GM12891 (cell line): ENCODE measurements at regions not wholly inside any gene's neighbourhood (a gene's known extent, or its start where the extent isn't known, plus 50 kb on each side); places are given as distances from the start of the nearest gene placed in this dataset.

Experiments used
- DNase-seq: peaks from one replicate; pipeline ENCODE4 v3.0.0; 2011; ENCODE audit warnings: low spot score; ENCODE audit not compliant: insufficient read length
- FAIRE-seq: peaks from 2 replicates; lab custom pipeline; 2011; peaks lifted over from hg19 to GRCh38; lab: Jason Lieb, UNC
- PAX5 ChIP-seq: IDR thresholded peaks from 2 replicates; pipeline ENCODE4 v1.6.1; 2011; ENCODE audit warnings: low read length, moderate library complexity, mild to moderate bottlenecking; ENCODE audit not compliant: insufficient read depth, severe bottlenecking
- POLR2A ChIP-seq: IDR thresholded peaks from 2 replicates; pipeline ENCODE4 v1.6.1; 2011; ENCODE audit warnings: low read depth, low read length, control low read depth
- POLR2AphosphoS5 ChIP-seq: IDR thresholded peaks from 2 replicates; pipeline ENCODE4 v1.6.1; 2011; ENCODE audit warnings: low read depth, low read length, control low read depth
- POU2F2 ChIP-seq: IDR thresholded peaks from 2 replicates; pipeline ENCODE4 v1.6.1; 2011; ENCODE audit warnings: low read depth, mild to moderate bottlenecking, control low read depth, low read length, moderate library complexity
- SPI1 ChIP-seq: IDR thresholded peaks from 2 replicates; pipeline ENCODE4 v1.6.1; 2011; ENCODE audit warnings: low read depth, low read length, control low read depth
- TAF1 ChIP-seq: IDR thresholded peaks from 2 replicates; pipeline ENCODE4 v1.6.1; 2011; ENCODE audit warnings: low read depth, low read length, control low read depth

- TF ChIP-seq SPI1 (no peak), POLR2AphosphoS5 (no peak), POLR2A (no peak), PAX5 (no peak), TAF1 (no peak), POU2F2 (no peak)
- DNase-seq (no peak), FAIRE-seq (no peak)
These were observed 341.8 kb downstream of the NPHP4 start for GRCh38 chr1:5650283-5651026.

GRCh38 chr1:5649795-5650194 lies 342.4 kb downstream of the NPHP4 start:
- TF ChIP-seq POLR2AphosphoS5 (no peak), POLR2A (no peak), SPI1 (no peak), POU2F2 (no peak), PAX5 (no peak), TAF1 (no peak)
- no peak for FAIRE-seq
- DNase-seq, result no peak

GRCh38 chr1:5649166-5649551 lies 343.1 kb downstream of the NPHP4 start:
- TF ChIP-seq POLR2A (no peak), POLR2AphosphoS5 (no peak), PAX5 (no peak), SPI1 (no peak), POU2F2 (no peak), TAF1 (no peak)
- no peak for FAIRE-seq
- DNase-seq, result no peak

GRCh38 chr1:5648410-5649165 lies 343.6 kb downstream of the NPHP4 start:
- FAIRE-seq (no peak), DNase-seq (no peak)
- TF ChIP-seq POLR2A (no peak), PAX5 (no peak), POLR2AphosphoS5 (no peak)

GRCh38 chr1:5647234-5647633 lies 345.0 kb downstream of the NPHP4 start:
- DNase-seq, result no peak
- no peak for FAIRE-seq
- no peak for TF ChIP-seq POU2F2
- no peak for TF ChIP-seq POLR2A
- no peak for TF ChIP-seq SPI1
- no peak for TF ChIP-seq POLR2AphosphoS5
- no peak for TF ChIP-seq PAX5
- no peak for TF ChIP-seq TAF1

GRCh38 chr1:5646486-5647149 lies 345.6 kb downstream of the NPHP4 start:
- TF ChIP-seq POU2F2, result no peak
- TF ChIP-seq POLR2AphosphoS5, result no peak
- no peak for TF ChIP-seq PAX5
- no peak for TF ChIP-seq SPI1
- DNase-seq (no peak), FAIRE-seq (no peak)

GRCh38 chr1:5645929-5646328 lies 346.3 kb downstream of the NPHP4 start:
- FAIRE-seq (no peak), DNase-seq (no peak)
- no peak for TF ChIP-seq POLR2AphosphoS5
- TF ChIP-seq PAX5, result no peak
- TF ChIP-seq TAF1, result no peak
- TF ChIP-seq POLR2A, result no peak
- no peak for TF ChIP-seq SPI1
- no peak for TF ChIP-seq POU2F2

GRCh38 chr1:5645135-5645399 lies 347.2 kb downstream of the NPHP4 start:
- FAIRE-seq (no peak), DNase-seq (no peak)
- TF ChIP-seq SPI1 (no peak), POLR2A (no peak), POLR2AphosphoS5 (no peak), PAX5 (no peak), TAF1 (no peak), POU2F2 (no peak)

- FAIRE-seq (no peak), DNase-seq (no peak)
- TF ChIP-seq POLR2A (no peak), PAX5 (no peak), TAF1 (no peak), SPI1 (no peak), POU2F2 (no peak), POLR2AphosphoS5 (no peak)
These were observed 347.7 kb downstream of the NPHP4 start for GRCh38 chr1:5644281-5645134.
